GM13977 (cell line): ENCODE measurements at regions not wholly inside any gene's neighbourhood (a gene's known extent, or its start where the extent isn't known, plus 50 kb on each side); places are given as distances from the start of the nearest gene placed in this dataset.

Experiments used
- DNase-seq: peaks from one replicate; pipeline ENCODE4 v3.0.0; 2012; ENCODE audit warnings: low spot score
- CTCF ChIP-seq: IDR thresholded peaks from 2 replicates; pipeline ENCODE4 v1.5.1; 2012; ENCODE audit warnings: mild to moderate bottlenecking, control low read depth; ENCODE audit not compliant: insufficient read depth; ENCODE audit errors: extremely low read depth, missing control alignments
- in situ Hi-C: fragments of 300-500 bp; cut with MboI; formaldehyde crosslinking; loops from one replicate; pipeline ENCODE4 v1.12.0; 2022; ENCODE audit warnings: low sequenced_read_pairs, low pct_unique_long_range_greater_than_20kb, mixed read lengths, inconsistent platforms; ENCODE audit not compliant: unreplicated experiment

GRCh38 chr17:51528111-51528510 lies 267.8 kb downstream of the UTP18 start:
- DNase-seq: no peak
- in situ Hi-C loops: no loop called here
- no peak for TF ChIP-seq CTCF

- in situ Hi-C loops: no loop called here
Measured at GRCh38 chr17:51533219-51533618, 272.9 kb downstream of the UTP18 start.

GRCh38 chr17:51533821-51534220 lies 273.5 kb downstream of the UTP18 start:
- no peak for TF ChIP-seq CTCF
- no peak for DNase-seq
- in situ Hi-C loops: no loop called here

More at GRCh38 chr17:51533219-51533618, 272.9 kb downstream of the UTP18 start:
- no peak for TF ChIP-seq CTCF
- no peak for DNase-seq

- TF ChIP-seq CTCF: no peak
- in situ Hi-C loops: no loop called here
- DNase-seq: no peak
Measured at GRCh38 chr17:51536627-51537026, 276.3 kb downstream of the UTP18 start.

GRCh38 chr17:51537996-51538550 lies 277.7 kb downstream of the UTP18 start:
- no peak for TF ChIP-seq CTCF
- DNase-seq: no peak

GRCh38 chr17:51540151-51540550 lies 279.8 kb downstream of the UTP18 start:
- no peak for TF ChIP-seq CTCF
- in situ Hi-C loops: no loop called here
- no peak for DNase-seq

More at GRCh38 chr17:51537996-51538550, 277.7 kb downstream of the UTP18 start:
- in situ Hi-C loops: no loop called here

- in situ Hi-C loops: no loop called here
- no peak for DNase-seq
- no peak for TF ChIP-seq CTCF
Measured at GRCh38 chr17:51541215-51541614, 280.9 kb downstream of the UTP18 start.
